Mesodermal cell (in vitro differentiated cells): ENCODE measurements at regions not wholly inside any gene's neighbourhood (a gene's known extent, or its start where the extent isn't known, plus 50 kb on each side); places are given as distances from the start of the nearest gene placed in this dataset.

Experiments used
- H3K27ac ChIP-seq: 2 replicates; pipeline ENCODE4 v1.7.0; 2013; ENCODE audit warnings: mild to moderate bottlenecking, low read depth, low read length, moderate library complexity; ENCODE audit not compliant: severe bottlenecking
- H3K36me3 ChIP-seq: 2 replicates; pipeline ENCODE4 v1.7.1; 2013; ENCODE audit warnings: mild to moderate bottlenecking, low read length, moderate library complexity; ENCODE audit not compliant: control insufficient read depth, insufficient read depth
- H3K4me1 ChIP-seq: one replicate; pipeline ENCODE4 v1.7.1; 2013; ENCODE audit warnings: mild to moderate bottlenecking, low read length; ENCODE audit not compliant: insufficient read depth, control insufficient read depth, poor library complexity, severe bottlenecking
- H3K4me3 ChIP-seq: 2 replicates; pipeline ENCODE4 v1.7.0; 2013; ENCODE audit warnings: low read length, control low read depth, mild to moderate bottlenecking; ENCODE audit not compliant: insufficient read depth, poor library complexity, severe bottlenecking; ENCODE audit errors: extremely low read depth
- H3K9me3 ChIP-seq: 2 replicates; pipeline ENCODE4 v1.7.1; 2013; ENCODE audit warnings: mild to moderate bottlenecking, low read length, moderate library complexity; ENCODE audit not compliant: control insufficient read depth
- WGBS, 2 experiments: methylation state at CpG; one replicate each; pipeline ENCODE4 v1.1.5; 2013; ENCODE audit warnings: missing lambda C conversion rate in 2 of 2; ENCODE audit not compliant: insufficient coverage in 2 of 2; 5-methylcytosine and 5-hydroxymethylcytosine counted together

GRCh38 chr16:50461400-50461760, 86.8 kb upstream of the NKD1 start:
- H3K4me1 ChIP-seq = peaks cover 12% of the 10 kb centered on the region
- H3K9me3 ChIP-seq = no peaks in the 10 kb centered on the region
- 91 to 100% methylated on average over 2 to 3 of the region's 4 CpGs for WGBS, 2 experiments
- H3K36me3 ChIP-seq = no peaks in the 10 kb centered on the region
- no peak overlapping the region for H3K27ac ChIP-seq
- no peak overlapping the region for H3K4me3 ChIP-seq

GRCh38 chr16:50460538-50461399, 87.4 kb upstream of the NKD1 start:
- Histone ChIP-seq H3K4me3 (no peak overlapping the region), H3K36me3 (no peaks in the 10 kb centered on the region), H3K9me3 (no peaks in the 10 kb centered on the region), H3K27ac (no peak overlapping the region), H3K4me1 (peaks cover 12% of the 10 kb centered on the region)
- WGBS, 2 experiments = 93 to 94% methylated on average over 15 to 16 of the region's 16 CpGs

GRCh38 chr16:50459496-50460080, 88.6 kb upstream of the NKD1 start:
- Histone ChIP-seq H3K36me3 (no peaks in the 10 kb centered on the region), H3K27ac (no peak overlapping the region), H3K4me1 (peaks cover 12% of the 10 kb centered on the region), H3K9me3 (no peaks in the 10 kb centered on the region), H3K4me3 (no peak overlapping the region)
- 70 to 75% methylated on average over 9 to 12 of the region's 13 CpGs for WGBS, 2 experiments

- H3K36me3 ChIP-seq = no peaks in the 10 kb centered on the region
- 65 to 66% methylated on average over 9 to 14 of the region's 16 CpGs for WGBS, 2 experiments
- H3K4me1 ChIP-seq = peaks cover 12% of the 10 kb centered on the region
- H3K4me3 ChIP-seq = no peak overlapping the region
- no peak overlapping the region for H3K27ac ChIP-seq
- no peaks in the 10 kb centered on the region for H3K9me3 ChIP-seq
Observed at GRCh38 chr16:50458667-50459495, 89.3 kb upstream of the NKD1 start.

GRCh38 chr16:50457979-50458491, 89.2 kb upstream of the BRD7 start:
- 90 to 100% methylated on average over 2 to 3 of the region's 5 CpGs for WGBS, 2 experiments
- Histone ChIP-seq H3K4me3 (no peak overlapping the region), H3K27ac (no peak overlapping the region), H3K36me3 (no peaks in the 10 kb centered on the region), H3K4me1 (peaks cover 6% of the 10 kb centered on the region), H3K9me3 (no peaks in the 10 kb centered on the region)

- Histone ChIP-seq H3K36me3 (no peaks in the 10 kb centered on the region), H3K4me3 (no peak overlapping the region), H3K4me1 (no peaks in the 10 kb centered on the region), H3K9me3 (no peaks in the 10 kb centered on the region), H3K27ac (no peak overlapping the region)
- WGBS, 2 experiments = 86 to 93% methylated on average over 2 of the region's 4 CpGs
Observed at GRCh38 chr16:50457423-50457822, 88.6 kb upstream of the BRD7 start.

- Histone ChIP-seq H3K9me3 (no peaks in the 10 kb centered on the region), H3K36me3 (no peaks in the 10 kb centered on the region), H3K27ac (no peak overlapping the region), H3K4me1 (no peaks in the 10 kb centered on the region), H3K4me3 (no peak overlapping the region)
- 70 to 93% methylated on average over 5 to 6 of the region's 7 CpGs for WGBS, 2 experiments
Observed at GRCh38 chr16:50455288-50455845, 86.6 kb upstream of the BRD7 start.

GRCh38 chr16:50453446-50453845, 84.7 kb upstream of the BRD7 start:
- Histone ChIP-seq H3K36me3 (no peaks in the 10 kb centered on the region), H3K27ac (no peak overlapping the region), H3K4me1 (no peaks in the 10 kb centered on the region), H3K4me3 (no peak overlapping the region), H3K9me3 (no peaks in the 10 kb centered on the region)
- WGBS, 2 experiments = 88 to 100% methylated on average over 5 to 7 of the region's 7 CpGs

GRCh38 chr16:50451951-50452508, 83.2 kb upstream of the BRD7 start:
- Histone ChIP-seq H3K4me3 (no peak overlapping the region), H3K4me1 (no peaks in the 10 kb centered on the region), H3K36me3 (no peaks in the 10 kb centered on the region), H3K9me3 (no peaks in the 10 kb centered on the region), H3K27ac (no peak overlapping the region)
- 89 to 100% methylated on average over 3 to 5 of the region's 7 CpGs for WGBS, 2 experiments

- WGBS, 2 experiments = 100% methylated on average over 1 to 2 of the region's 4 CpGs
Observed at GRCh38 chr16:50450957-50451356, 82.2 kb upstream of the BRD7 start.

More at GRCh38 chr16:50450957-50451356, 82.2 kb upstream of the BRD7 start:
- Histone ChIP-seq H3K4me3 (no peak overlapping the region), H3K27ac (no peak overlapping the region), H3K36me3 (no peaks in the 10 kb centered on the region), H3K9me3 (no peaks in the 10 kb centered on the region), H3K4me1 (no peaks in the 10 kb centered on the region)
